K562 (cell line): ENCODE measurements at regions not wholly inside any gene's neighbourhood (a gene's known extent, or its start where the extent isn't known, plus 50 kb on each side); places are given as distances from the start of the nearest gene placed in this dataset.

Source experiments
- ATAC-seq: fragments of 200-7000 bp; cut with Tn5 transposase; 3 replicates; pipeline ENCODE4 v1.9.1; 2020; ENCODE audit warnings: moderate library complexity
- BruUV-seq: library from RNA; stranded (reverse); fragments of 400-500 nt; replicated peaks from 2 replicates; lab custom pipeline; 2021; lab: Mats Ljungman, UMichigan
- CTCF ChIA-PET: fragments of 300-600 bp; formaldehyde crosslinking; extraction: SDS; loops from one replicate; lab custom pipeline; 2021; ENCODE audit warnings: low intra/inter-chr PET ratio; lab: Yijun Ruan, JAX
- POLR2A ChIA-PET: fragments of 300-600, 350-650 bp; sonication (Branson Sonifier 250); formaldehyde crosslinking; extraction: SDS; loops from one replicate; lab custom pipeline; 2021; ENCODE audit warnings: antibody characterized with exemption, inconsistent platforms; lab: Yijun Ruan, JAX
- DNase-seq, 4 experiments: peaks; one replicate each; pipeline versions ENCODE4 v3.0.0 to v3.0.0-alpha.2; 2011 to 2018; ENCODE audit warnings: low spot score in 3 of 4, mixed read lengths in 3 of 4; ENCODE audit errors: extremely low read depth in 1 of 4
- FAIRE-seq: peaks from 2 replicates; lab custom pipeline; 2011; peaks lifted over from hg19 to GRCh38; lab: Jason Lieb, UNC
- H2AFZ ChIP-seq: 2 replicates; pipeline ENCODE4 v1.6.0; 2011; ENCODE audit warnings: low read depth, low read length, control low read depth, inconsistent platforms
- H3K27ac ChIP-seq: fragments of 200-600 bp; 3 replicates; pipeline ENCODE4 v1.8.0; 2011; ENCODE audit warnings: low read depth, mild to moderate bottlenecking, control low read depth, inconsistent platforms, low read length, moderate library complexity, mixed read lengths; ENCODE audit errors: extremely low read depth
- H3K27me3 ChIP-seq, 2 experiments: fragments of 300-600 bp in 1 of 2; 2 replicates in 1 of 2; 3 replicates in 1 of 2; pipeline versions ENCODE4 v1.6.0 to v1.8.0; 2011; ENCODE audit warnings: inconsistent platforms in 2 of 2, low read length in 2 of 2, mild to moderate bottlenecking in 1 of 2, mixed read lengths in 1 of 2, moderate library complexity in 1 of 2; ENCODE audit not compliant: control insufficient read depth in 2 of 2, insufficient read depth in 2 of 2
- H3K36me3 ChIP-seq: fragments of 300-600 bp; 3 replicates; pipeline ENCODE4 v1.8.0; 2011; ENCODE audit warnings: mild to moderate bottlenecking, low read length, inconsistent platforms; ENCODE audit not compliant: control insufficient read depth, insufficient read depth
- H3K4me1 ChIP-seq, 2 experiments: fragments of 200-600 bp in 1 of 2; replicated peaks in 1 of 2; 2 replicates in 1 of 2; 3 replicates in 1 of 2; pipeline versions ENCODE4 v1.5.1 to v1.8.0; 2011; ENCODE audit warnings: inconsistent platforms in 2 of 2, low read length in 2 of 2, mild to moderate bottlenecking in 1 of 2, mixed read lengths in 1 of 2, moderate library complexity in 1 of 2; ENCODE audit not compliant: control insufficient read depth in 2 of 2, insufficient read depth in 2 of 2
- H3K4me2 ChIP-seq: 2 replicates; pipeline ENCODE4 v1.6.1; 2011; ENCODE audit warnings: low read length, control low read depth, inconsistent platforms, mixed read lengths; ENCODE audit not compliant: insufficient read depth
- H3K4me3 ChIP-seq: fragments of 200-600 bp; sonication (generic), shearing (Covaris generic); 2 replicates; pipeline ENCODE4 v1.5.1; 2016; ENCODE audit warnings: control low read depth, inconsistent platforms
- H3K79me2 ChIP-seq: fragments of 200-600 bp; 3 replicates; pipeline ENCODE4 v1.8.0; 2011; ENCODE audit warnings: low read length, inconsistent platforms; ENCODE audit not compliant: control insufficient read depth, insufficient read depth
- H3K9ac ChIP-seq, 2 experiments: 2 replicates each; pipeline versions ENCODE4 v1.6.0 to v1.6.1; 2011; ENCODE audit warnings: low read depth in 2 of 2, low read length in 2 of 2, control low read depth in 1 of 2, inconsistent platforms in 1 of 2, mild to moderate bottlenecking in 1 of 2, mixed read lengths in 1 of 2; ENCODE audit not compliant: insufficient read depth in 1 of 2
- H3K9me1 ChIP-seq: one replicate; pipeline ENCODE4 v1.6.0; 2011; ENCODE audit warnings: inconsistent platforms, mild to moderate bottlenecking, low read length, moderate library complexity; ENCODE audit not compliant: control insufficient read depth, insufficient read depth
- H3K9me3 ChIP-seq: replicated peaks from 2 replicates; pipeline ENCODE4 v1.5.1; 2011; ENCODE audit warnings: low read depth, low read length, inconsistent platforms; ENCODE audit not compliant: control insufficient read depth, insufficient read depth
- H4K20me1 ChIP-seq: replicated peaks from 2 replicates; pipeline ENCODE4 v1.6.1; 2011; ENCODE audit warnings: low read length, inconsistent platforms, mixed read lengths; ENCODE audit not compliant: control insufficient read depth, insufficient read depth
- CBFA2T2 ChIP-seq: fragments of 450-650 bp; conservative IDR thresholded peaks from 2 replicates; pipeline ENCODE4 v1.6.1; 2017; ENCODE audit warnings: mild to moderate bottlenecking
- CREB3 ChIP-seq: fragments of 450-650 bp; conservative IDR thresholded peaks from 2 replicates; pipeline ENCODE4 v1.6.1; 2016; ENCODE audit warnings: missing genetic modification characterization, low read depth, mild to moderate bottlenecking, missing compliant biosample characterization, moderate library complexity
- FOXP1 ChIP-seq: sonication (generic); formaldehyde crosslinking; IDR thresholded peaks from 2 replicates; pipeline ENCODE4 v1.8.0; 2022; ENCODE audit warnings: mild to moderate bottlenecking, missing genetic modification reagents
- GMEB1 ChIP-seq: fragments of 250-450 bp; sonication (Bioruptor Pico); IDR thresholded peaks from 2 replicates; pipeline ENCODE4 v1.4.0; 2020; ENCODE audit warnings: mild to moderate bottlenecking
- JUN ChIP-seq, 2 experiments: sonication (generic) in 1 of 2; formaldehyde crosslinking in 1 of 2; IDR thresholded peaks; 2 replicates each; pipeline versions ENCODE4 v1.6.1 to v1.8.0; 2012 to 2022; ENCODE audit warnings: borderline replicate concordance in 2 of 2, mild to moderate bottlenecking in 2 of 2, improper control_type of control experiment in 1 of 2, low read depth in 1 of 2, low read length in 1 of 2, missing genetic modification reagents in 1 of 2
- PRPF4 ChIP-seq: fragments of 200-400 bp; formaldehyde crosslinking; IDR thresholded peaks from one replicate; pipeline ENCODE4 v1.6.1; 2017; ENCODE audit warnings: low read length, low read depth, mild to moderate bottlenecking; ENCODE audit not compliant: insufficient read depth, poor library complexity, severe bottlenecking
- ZNF146 ChIP-seq: IDR thresholded peaks from one replicate; pipeline ENCODE4 v1.6.1; 2018; ENCODE audit warnings: missing compliant biosample characterization; ENCODE audit not compliant: unreplicated experiment
- ZNF165 ChIP-seq: fragments of 250-450 bp; sonication (Bioruptor Pico); IDR thresholded peaks from 2 replicates; pipeline ENCODE4 v1.4.0; 2020; ENCODE audit warnings: borderline replicate concordance
- ZNF184 ChIP-seq: sonication (generic); formaldehyde crosslinking; IDR thresholded peaks from 2 replicates; pipeline ENCODE4 v1.5.0; 2020; ENCODE audit warnings: missing genetic modification reagents
- ZNF57 ChIP-seq: fragments of 450-650 bp; formaldehyde crosslinking; IDR thresholded peaks from 2 replicates; pipeline ENCODE4 v1.4.0; 2020; ENCODE audit warnings: mild to moderate bottlenecking, moderate library complexity
- WGBS: fragments of 100-300 bp; shearing (Covaris generic); methylation state at CpG from one replicate; pipeline ENCODE4 v1.1.6; 2016; ENCODE audit warnings: low coverage, mixed read lengths; ENCODE audit not compliant: insufficient coverage; ENCODE audit errors: missing lambda C conversion rate; 5-methylcytosine and 5-hydroxymethylcytosine counted together
- in situ Hi-C: fragments of 300-500 bp; cut with MboI; formaldehyde crosslinking; loops from 4 replicates; pipeline ENCODE4 v1.15.0; 2018; ENCODE audit warnings: inconsistent platforms, mixed read lengths
- intact Hi-C: fragments of 100-400 bp; cut with micrococcal nuclease; formaldehyde crosslinking; loops from 2 replicates; pipeline ENCODE4 v1.14.2; 2022

DNA sequence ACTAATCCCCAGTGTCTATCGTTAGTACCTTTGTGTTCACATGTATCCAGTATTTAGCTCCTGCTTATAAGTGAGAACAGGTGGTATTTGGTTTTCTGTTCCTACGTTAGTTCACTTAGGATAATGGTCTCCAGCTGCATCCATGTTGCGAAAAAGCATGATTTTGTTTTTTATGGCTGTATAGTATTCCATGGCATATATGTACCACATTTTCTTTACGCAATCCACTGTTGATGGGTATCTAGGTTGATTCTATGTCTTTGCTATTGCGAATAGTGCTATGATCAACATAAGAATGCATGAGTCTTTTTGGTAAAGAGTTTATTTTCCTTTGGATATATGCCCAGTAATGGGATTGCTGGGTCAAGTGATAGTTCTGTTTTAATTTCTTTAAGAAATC is 59.1 kb downstream of the CH25H start:
- Histone ChIP-seq H3K9ac (no peak overlapping the region), H3K9me3 (no peaks in the 10 kb centered on the region), H4K20me1 (no peaks in the 10 kb centered on the region), H3K27ac (no peak overlapping the region), H3K4me2 (no peak overlapping the region), H3K79me2 (no peaks in the 10 kb centered on the region), H3K4me3 (no peak overlapping the region), H2AFZ (no peak overlapping the region), H3K9me1 (no peaks in the 10 kb centered on the region)
- DNase-seq, result no peak
- in situ Hi-C loops, result no loop called here
- POLR2A ChIA-PET, result no interaction called here
- 7% methylated on average over 5 of the region's 5 CpGs for WGBS
- no TSS peak for BruUV-seq
- TF ChIP-seq ZNF57 (no peak), CBFA2T2 (no peak), JUN (IDR thresholded peaks at IDR 0.05; ENCODE audit: borderline replicate concordance, low read depth, low read length) (no peak), JUN (CRISPR knock-in tag; IDR thresholded peaks at IDR 0.05; ENCODE audit: borderline replicate concordance) (no peak), ZNF146 (peak; percentile 40), ZNF165 (no peak)
- TF ChIP-seq, all 486 proteins: peak for 1
- H3K4me1 ChIP-seq, result no peaks in the 10 kb centered on the region
- CTCF ChIA-PET, result no interaction called here
- FAIRE-seq (no peak), ATAC-seq (no peak)
- intact Hi-C loops, result no loop called here
- no peaks in the 10 kb centered on the region for H3K27me3 ChIP-seq
- no peaks in the 10 kb centered on the region for H3K36me3 ChIP-seq

DNA sequence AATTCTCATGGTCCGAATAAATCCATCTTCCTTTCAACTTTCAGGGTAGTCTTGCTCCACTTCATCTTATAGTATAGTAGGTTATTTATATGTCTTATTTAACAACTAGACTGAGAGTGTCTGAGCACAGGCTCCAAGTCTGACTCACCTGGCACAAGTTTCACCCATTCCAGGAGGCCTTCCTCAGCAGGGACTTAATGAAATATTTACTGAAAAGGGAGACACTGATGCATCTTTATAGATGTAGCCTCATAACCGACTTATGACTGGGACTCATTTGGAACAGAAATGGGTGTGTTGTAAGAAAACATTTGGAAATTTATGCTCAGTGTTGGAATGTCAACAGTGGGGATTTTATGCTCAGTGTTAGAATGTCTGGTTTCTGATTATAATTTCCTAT is 59.9 kb downstream of the CH25H start:
- Histone ChIP-seq H2AFZ (no peak overlapping the region), H3K4me3 (no peak overlapping the region), H3K9ac (no peak overlapping the region), H3K79me2 (no peaks in the 10 kb centered on the region), H3K27ac (no peak overlapping the region), H3K4me2 (no peak overlapping the region), H3K9me3 (no peaks in the 10 kb centered on the region), H3K4me1 (no peaks in the 10 kb centered on the region), H3K36me3 (no peaks in the 10 kb centered on the region), H3K9me1 (no peaks in the 10 kb centered on the region), H4K20me1 (no peaks in the 10 kb centered on the region), H3K27me3 (no peaks in the 10 kb centered on the region)
- ChIA-PET POLR2A (no interaction called here), CTCF (no interaction called here)
- intact Hi-C loops (no loop called here), in situ Hi-C loops (no loop called here)
- WGBS, result 0% methylated on average over 2 of the region's 2 CpGs
- BruUV-seq, result no TSS peak
- ATAC-seq (no peak), FAIRE-seq (no peak), DNase-seq (no peak)
- no peak for TF ChIP-seq ZNF184
- TF ChIP-seq GMEB1, result no peak
- TF ChIP-seq CREB3 (tag), result no peak
- TF ChIP-seq PRPF4, result no peak
- no peak for TF ChIP-seq FOXP1 (CRISPR knock-in tag)
